ENCODE measurements at regions not wholly inside any gene's neighbourhood (a gene's known extent, or its start where the extent isn't known, plus 50 kb on each side); places are given as distances from the start of the nearest gene placed in this dataset.
A peak's percentile ranks its signal among the peaks of the same experiment; 100 is the strongest.

DNA sequence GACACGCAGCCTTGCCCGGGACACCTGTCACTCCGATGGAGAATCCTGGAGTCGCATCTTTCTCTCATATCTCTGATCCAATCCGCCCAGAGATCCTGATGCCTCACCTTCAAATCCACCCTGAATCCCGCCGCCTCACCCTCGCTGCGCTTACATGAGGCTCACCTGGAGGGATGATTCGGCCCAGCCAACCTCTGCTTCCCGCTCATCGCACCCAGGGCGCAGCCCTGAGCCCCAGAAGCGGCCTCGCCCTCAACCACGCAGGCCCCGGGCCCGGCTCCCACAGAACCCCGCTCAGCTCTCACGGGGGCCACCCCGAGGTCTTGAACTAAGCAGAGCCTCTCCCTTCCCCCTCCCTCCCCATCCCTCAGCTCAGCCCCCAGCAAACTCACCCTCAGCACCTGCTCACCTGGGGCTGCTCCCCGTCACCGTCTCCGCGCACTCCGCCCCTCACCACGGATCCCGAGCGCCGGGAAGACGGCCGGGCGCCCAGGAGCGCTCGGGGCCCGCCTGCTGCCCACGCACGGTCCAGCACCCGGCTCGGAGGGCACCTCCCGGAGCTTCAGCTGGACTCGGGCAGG, 160.0 kb downstream of the NDUFA10 start:
- no peaks in the 10 kb centered on the region for H3K9me3 Mint-ChIP-seq

DNA sequence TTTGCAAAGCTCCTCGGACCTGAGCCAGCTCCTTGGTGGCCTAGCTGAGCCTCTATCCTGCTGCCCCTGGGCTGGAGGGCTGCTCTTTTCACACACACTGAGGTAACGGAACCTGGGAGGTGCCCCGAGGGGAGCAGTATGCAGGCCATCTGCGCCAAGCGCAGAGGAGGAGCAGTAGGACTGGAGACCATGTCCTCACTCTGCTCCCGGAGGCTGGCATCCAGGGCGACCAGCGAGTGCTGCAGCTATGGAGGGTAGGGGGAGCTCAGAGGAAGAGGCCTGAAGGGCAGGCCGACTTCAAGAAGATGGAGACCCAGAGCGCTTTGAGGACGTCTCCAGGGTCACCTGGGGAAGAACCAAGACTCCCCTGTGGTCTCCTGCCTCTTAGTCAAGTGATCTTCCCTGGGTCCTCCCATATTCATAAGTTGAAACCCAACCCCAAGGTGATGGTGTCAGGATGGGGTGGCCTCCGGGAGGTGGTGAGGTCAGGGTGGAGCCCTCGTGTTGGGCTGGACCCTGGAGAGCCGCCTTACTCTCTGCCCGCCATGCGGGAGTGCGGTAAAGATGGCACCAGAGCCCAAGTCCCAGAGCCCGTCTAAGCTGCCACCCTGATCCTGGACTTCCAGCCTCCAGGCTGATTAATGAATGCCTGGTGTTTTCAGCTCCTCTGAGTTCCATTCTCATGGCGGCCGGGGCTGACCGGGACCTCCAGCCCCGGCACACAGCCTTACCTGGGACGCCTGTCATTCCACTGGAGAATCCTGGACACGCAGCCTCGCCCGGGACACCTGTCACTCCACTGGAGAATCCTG, 160.7 kb downstream of the NDUFA10 start:
- H3K4me1 Mint-ChIP-seq (ENCODE audit: low read depth) = peaks cover 6% of the 10 kb centered on the region
- no peak overlapping the region for H3K27ac Mint-ChIP-seq
- H3K36me3 Mint-ChIP-seq (ENCODE audit: low read depth) = no peaks in the 10 kb centered on the region
- H3K9me3 Mint-ChIP-seq = no peaks in the 10 kb centered on the region
- no peak for DNase-seq
- H3K27me3 Mint-ChIP-seq = peaks cover 2% of the 10 kb centered on the region
- H3K4me3 Mint-ChIP-seq = no peak overlapping the region

More for the DNA sequence above, 160.0 kb downstream of the NDUFA10 start:
- H3K36me3 Mint-ChIP-seq (ENCODE audit: low read depth) = no peaks in the 10 kb centered on the region
- H3K27me3 Mint-ChIP-seq = no peaks in the 10 kb centered on the region
- H3K27ac Mint-ChIP-seq = no peak overlapping the region
- peaks cover 6% of the 10 kb centered on the region for H3K4me1 Mint-ChIP-seq (ENCODE audit: low read depth)
- H3K4me3 Mint-ChIP-seq = no peak overlapping the region
- no peak for DNase-seq

DNA sequence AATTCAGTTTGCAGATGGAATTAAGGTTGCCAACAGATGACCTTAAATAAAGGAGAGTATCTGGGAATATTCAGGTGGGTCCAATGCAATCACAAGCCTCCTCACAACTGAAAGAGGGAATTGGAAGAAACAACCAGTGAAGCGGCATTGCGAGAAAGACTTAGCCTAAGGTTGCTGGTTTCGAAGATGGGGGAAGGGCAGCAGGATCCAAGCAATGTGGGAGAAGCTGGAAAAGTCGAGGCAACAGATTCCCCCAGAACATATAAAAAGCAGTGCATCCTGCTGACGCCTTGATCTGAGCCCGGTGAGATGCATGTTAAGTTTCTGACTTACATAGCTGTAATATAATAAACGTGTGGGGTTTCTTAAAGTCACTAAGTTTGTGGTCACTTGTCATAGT, 162.5 kb downstream of the NDUFA10 start:
- H3K4me1 Mint-ChIP-seq (ENCODE audit: low read depth) = peaks cover 6% of the 10 kb centered on the region
- DNase-seq = no peak
- H3K9me3 Mint-ChIP-seq = no peaks in the 10 kb centered on the region
- H3K36me3 Mint-ChIP-seq (ENCODE audit: low read depth) = no peaks in the 10 kb centered on the region
- no peak overlapping the region for H3K4me3 Mint-ChIP-seq
- peaks cover 7% of the 10 kb centered on the region for H3K27me3 Mint-ChIP-seq
- H3K27ac Mint-ChIP-seq = no peak overlapping the region

GRCh38 chr2:239858179-239858578, 167.0 kb downstream of the NDUFA10 start:
- Mint-ChIP-seq H3K36me3 (ENCODE audit: low read depth) (no peaks in the 10 kb centered on the region), H3K27me3 (peaks cover 38% of the 10 kb centered on the region), H3K9me3 (no peaks in the 10 kb centered on the region), H3K4me1 (ENCODE audit: low read depth) (peaks cover 6% of the 10 kb centered on the region), H3K27ac (no peak overlapping the region), H3K4me3 (no peak overlapping the region)
- DNase-seq = no peak

DNA sequence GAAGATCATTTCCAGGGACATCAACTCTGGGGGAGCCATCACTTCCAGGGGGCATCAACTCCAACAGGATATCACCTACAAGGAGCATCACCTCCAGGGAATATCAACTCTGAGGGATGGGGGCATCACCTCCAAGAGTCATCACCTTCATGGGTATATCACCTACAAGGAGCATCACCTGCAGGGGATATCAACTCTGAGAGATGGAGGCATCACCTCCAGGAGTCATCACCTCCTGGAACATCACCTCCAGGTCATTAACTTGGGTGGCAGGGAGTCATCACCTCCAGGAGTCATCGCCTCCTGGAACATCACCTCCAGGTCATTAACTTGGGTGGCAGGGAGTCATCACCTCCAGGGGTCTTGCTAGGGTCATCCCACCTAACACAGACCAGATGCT, 167.6 kb downstream of the NDUFA10 start:
- DNase-seq = no peak
- no peak overlapping the region for H3K27ac Mint-ChIP-seq
- H3K27me3 Mint-ChIP-seq = peaks cover 40% of the 10 kb centered on the region
- H3K9me3 Mint-ChIP-seq = no peaks in the 10 kb centered on the region
- H3K4me3 Mint-ChIP-seq = no peak overlapping the region
- peaks cover 6% of the 10 kb centered on the region for H3K4me1 Mint-ChIP-seq (ENCODE audit: low read depth)
- no peaks in the 10 kb centered on the region for H3K36me3 Mint-ChIP-seq (ENCODE audit: low read depth)

DNA sequence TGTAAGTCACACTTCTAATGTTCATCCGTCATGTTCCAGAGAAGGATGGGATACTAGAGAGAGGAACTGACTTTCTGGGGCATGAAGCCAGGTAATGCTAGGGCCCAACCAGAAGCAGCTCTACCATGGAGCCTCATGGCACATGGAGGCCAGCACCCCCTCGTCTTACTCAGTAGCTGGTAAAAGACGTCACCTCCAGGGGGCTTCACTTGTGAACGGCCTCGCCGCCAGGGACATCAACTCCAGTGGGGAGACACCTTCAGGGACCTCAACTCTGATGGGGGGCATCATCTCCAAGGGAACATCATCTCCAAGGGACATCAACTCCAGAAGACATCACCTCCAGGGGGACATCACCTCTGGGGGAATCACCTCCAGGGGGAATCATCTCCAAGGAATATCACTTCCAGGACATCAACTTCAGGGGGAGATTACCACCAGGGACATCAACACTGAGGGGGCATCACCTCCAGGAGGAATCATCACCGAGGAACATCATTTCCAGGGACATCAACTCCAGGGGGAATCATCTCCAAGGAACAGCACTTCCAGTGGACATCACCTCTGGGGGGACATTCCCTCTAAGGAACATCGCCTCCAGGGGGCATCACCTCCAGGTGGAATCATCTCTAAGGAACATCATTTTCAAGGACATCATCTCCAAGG, 168.4 kb downstream of the NDUFA10 start:
- Mint-ChIP-seq H3K27me3 (peaks cover 45% of the 10 kb centered on the region), H3K4me3 (no peak overlapping the region), H3K27ac (no peak overlapping the region), H3K36me3 (ENCODE audit: low read depth) (no peaks in the 10 kb centered on the region), H3K4me1 (ENCODE audit: low read depth) (peaks cover 4% of the 10 kb centered on the region), H3K9me3 (no peaks in the 10 kb centered on the region)
- DNase-seq = no peak

DNA sequence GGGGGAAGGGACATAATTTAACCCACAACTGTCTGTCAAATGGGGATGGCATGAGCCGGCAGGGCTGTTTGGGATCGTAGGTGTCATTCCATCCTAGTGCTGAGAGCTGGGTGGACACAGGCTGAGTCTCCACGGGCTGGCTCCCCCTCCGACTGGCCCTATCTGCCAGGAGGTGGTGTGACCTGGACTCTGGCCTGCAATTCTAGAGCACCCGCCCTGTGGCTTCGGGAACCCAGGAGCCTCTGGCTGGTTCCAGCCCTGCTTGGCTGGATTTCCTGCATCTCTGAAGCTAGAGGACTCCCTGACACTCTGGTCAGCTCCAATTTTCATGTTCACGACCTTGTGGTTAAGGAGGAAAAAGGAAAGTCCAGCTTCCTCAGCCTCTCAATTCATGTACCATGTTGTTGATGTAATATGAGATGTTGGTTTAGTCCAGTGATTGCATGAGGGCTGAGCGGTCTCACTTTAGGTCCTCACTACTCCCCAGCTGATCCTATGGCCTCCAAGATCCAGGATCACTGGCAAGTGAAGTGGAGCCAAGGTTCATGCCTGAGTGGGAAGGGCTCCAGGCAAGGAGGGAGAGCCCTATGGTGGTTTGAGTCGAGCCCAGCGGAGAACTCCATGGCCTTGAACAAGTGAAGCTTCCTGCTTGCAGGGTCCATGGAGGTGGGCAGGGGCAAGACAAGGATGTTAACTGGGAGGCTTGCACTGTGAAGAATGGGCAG, 169.1 kb downstream of the NDUFA10 start:
- Mint-ChIP-seq H3K27ac (no peak overlapping the region), H3K27me3 (peaks cover 50% of the 10 kb centered on the region), H3K9me3 (peaks cover 6% of the 10 kb centered on the region), H3K4me3 (no peak overlapping the region), H3K4me1 (ENCODE audit: low read depth) (peaks cover 1% of the 10 kb centered on the region), H3K36me3 (ENCODE audit: low read depth) (no peaks in the 10 kb centered on the region)
- no peak for DNase-seq

- no peaks in the 10 kb centered on the region for H3K36me3 Mint-ChIP-seq (ENCODE audit: low read depth)
- no peaks in the 10 kb centered on the region for H3K4me1 Mint-ChIP-seq (ENCODE audit: low read depth)
- H3K4me3 Mint-ChIP-seq = no peak overlapping the region
- DNase-seq = no peak
- H3K9me3 Mint-ChIP-seq = peaks cover 10% of the 10 kb centered on the region
- H3K27me3 Mint-ChIP-seq = peaks cover 50% of the 10 kb centered on the region
- no peak overlapping the region for H3K27ac Mint-ChIP-seq
Observed at GRCh38 chr2:239854596-239854995, 170.5 kb downstream of the NDUFA10 start.

DNA sequence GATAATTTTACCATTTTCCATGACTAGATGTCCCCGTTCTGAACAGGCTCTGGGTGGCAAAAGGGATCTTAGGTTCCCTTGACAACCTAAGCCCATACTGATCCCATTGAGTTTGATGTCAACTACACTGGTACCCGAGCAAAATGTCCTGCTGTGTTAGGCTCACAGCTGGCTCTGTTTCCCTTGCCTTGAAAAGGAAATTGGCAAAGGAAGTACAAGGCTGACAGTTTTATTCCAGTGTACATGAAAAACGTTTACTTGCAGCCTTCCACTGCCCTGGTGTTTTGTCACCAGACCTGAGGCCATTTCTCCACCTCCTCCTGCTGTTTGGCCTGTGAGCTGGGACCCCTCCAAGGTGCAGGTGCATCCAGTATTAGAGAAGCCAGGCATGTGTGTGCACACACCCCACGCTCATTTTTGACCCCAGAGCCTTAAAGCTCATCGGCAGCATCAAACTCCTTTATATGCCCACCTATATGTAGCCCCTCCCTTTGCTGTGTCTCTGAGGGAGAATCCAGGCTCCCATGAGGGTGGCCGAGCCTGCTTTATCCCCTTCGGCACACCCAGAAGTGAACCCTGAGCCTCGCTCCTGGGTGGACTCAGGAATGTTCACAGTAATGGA, 171.3 kb downstream of the NDUFA10 start:
- no peak overlapping the region for H3K4me3 Mint-ChIP-seq
- peaks cover 10% of the 10 kb centered on the region for H3K9me3 Mint-ChIP-seq
- peaks cover 55% of the 10 kb centered on the region for H3K27me3 Mint-ChIP-seq
- H3K36me3 Mint-ChIP-seq (ENCODE audit: low read depth) = no peaks in the 10 kb centered on the region
- H3K27ac Mint-ChIP-seq = no peak overlapping the region
- H3K4me1 Mint-ChIP-seq (ENCODE audit: low read depth) = no peaks in the 10 kb centered on the region
- DNase-seq = no peak

GRCh38 chr2:239853121-239853520, 172.0 kb downstream of the NDUFA10 start:
- no peaks in the 10 kb centered on the region for H3K4me1 Mint-ChIP-seq (ENCODE audit: low read depth)
- H3K27ac Mint-ChIP-seq = no peak overlapping the region
- peaks cover 10% of the 10 kb centered on the region for H3K9me3 Mint-ChIP-seq
- H3K36me3 Mint-ChIP-seq (ENCODE audit: low read depth) = no peaks in the 10 kb centered on the region
- peaks cover 53% of the 10 kb centered on the region for H3K27me3 Mint-ChIP-seq
- H3K4me3 Mint-ChIP-seq = no peak overlapping the region
- no peak for DNase-seq

- DNase-seq = peak; percentile 2
- no peak overlapping the region for H3K4me3 Mint-ChIP-seq
- peaks cover 10% of the 10 kb centered on the region for H3K9me3 Mint-ChIP-seq
- no peak overlapping the region for H3K27ac Mint-ChIP-seq
- H3K4me1 Mint-ChIP-seq (ENCODE audit: low read depth) = no peaks in the 10 kb centered on the region
- H3K27me3 Mint-ChIP-seq = peaks cover 53% of the 10 kb centered on the region
- no peaks in the 10 kb centered on the region for H3K36me3 Mint-ChIP-seq (ENCODE audit: low read depth)
Observed at GRCh38 chr2:239852272-239852671, 172.9 kb downstream of the NDUFA10 start.

- DNase-seq = peak; percentile 12
- Mint-ChIP-seq H3K36me3 (ENCODE audit: low read depth) (no peaks in the 10 kb centered on the region), H3K4me1 (ENCODE audit: low read depth) (no peaks in the 10 kb centered on the region), H3K27me3 (peaks cover 44% of the 10 kb centered on the region), H3K4me3 (no peak overlapping the region), H3K27ac (no peak overlapping the region), H3K9me3 (peaks cover 16% of the 10 kb centered on the region)
Observed at GRCh38 chr2:239846789-239847676, 178.1 kb downstream of the NDUFA10 start.

DNA sequence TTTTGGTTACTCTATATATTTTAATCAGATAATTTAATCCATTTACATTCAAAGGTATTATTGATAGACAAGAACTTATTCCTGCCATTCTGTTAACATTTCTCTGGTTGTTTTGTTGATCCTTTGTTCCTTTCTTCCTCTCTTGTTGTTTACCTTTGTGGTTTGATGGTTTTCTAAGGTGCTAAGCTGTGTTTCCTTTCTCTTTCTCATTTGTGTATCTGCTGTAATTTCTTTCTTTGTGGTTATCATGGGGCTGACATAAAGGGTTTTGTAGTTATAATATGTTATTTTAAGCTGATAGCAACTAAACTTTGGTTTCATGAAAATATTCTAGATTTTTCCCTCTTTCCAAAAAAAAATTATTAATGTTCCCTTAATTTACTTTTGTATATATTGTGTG, 179.2 kb downstream of the NDUFA10 start:
- Mint-ChIP-seq H3K27ac (no peak overlapping the region), H3K4me1 (ENCODE audit: low read depth) (no peaks in the 10 kb centered on the region), H3K36me3 (ENCODE audit: low read depth) (no peaks in the 10 kb centered on the region), H3K27me3 (peaks cover 41% of the 10 kb centered on the region), H3K4me3 (no peak overlapping the region), H3K9me3 (peaks cover 9% of the 10 kb centered on the region)
- no peak for DNase-seq
